Lower lobe of right lung (tissue), 2 donors: ENCODE measurements at regions not wholly inside any gene's neighbourhood (a gene's known extent, or its start where the extent isn't known, plus 50 kb on each side); places are given as distances from the start of the nearest gene placed in this dataset.

Source experiments
- ATAC-seq, 2 donors: fragments of 200-7000 bp; cut with Tn5 transposase; one replicate each; pipeline ENCODE4 v1.9.1; 2020 to 2022; ENCODE audit warnings: mild to moderate bottlenecking in 2 of 2, moderate library complexity in 2 of 2
- DNase-seq: peaks from one replicate; pipeline ENCODE4 v3.0.0-alpha.2; 2020
- H3K27ac ChIP-seq: fragments of 200-600 bp; one replicate; pipeline ENCODE4 v1.8.0; 2022
- H3K27me3 ChIP-seq: fragments of 200-600 bp; one replicate; pipeline ENCODE4 v1.8.0; 2022; ENCODE audit warnings: low read depth
- H3K36me3 ChIP-seq: fragments of 200-600 bp; one replicate; pipeline ENCODE4 v1.8.0; 2022; ENCODE audit warnings: mild to moderate bottlenecking
- H3K4me1 ChIP-seq: fragments of 200-600 bp; one replicate; pipeline ENCODE4 v1.8.0; 2022
- H3K4me3 ChIP-seq: fragments of 200-600 bp; one replicate; pipeline ENCODE4 v1.8.0; 2022; ENCODE audit warnings: mild to moderate bottlenecking
- H3K9me3 ChIP-seq: fragments of 200-600 bp; one replicate; pipeline ENCODE4 v1.8.0; 2022
- CTCF ChIP-seq: fragments of 200-600 bp; IDR thresholded peaks from one replicate; pipeline ENCODE4 v1.8.0; 2022; ENCODE audit warnings: antibody characterized with exemption, mild to moderate bottlenecking
- intact Hi-C: fragments of 100-400 bp; cut with DNase I; formaldehyde crosslinking; loops from one replicate; pipeline ENCODE4 v1.11.0; 2022
- donor health status: DM: no; HTN: yes; CAD: no; lungs with severe emphysema.

DNA sequence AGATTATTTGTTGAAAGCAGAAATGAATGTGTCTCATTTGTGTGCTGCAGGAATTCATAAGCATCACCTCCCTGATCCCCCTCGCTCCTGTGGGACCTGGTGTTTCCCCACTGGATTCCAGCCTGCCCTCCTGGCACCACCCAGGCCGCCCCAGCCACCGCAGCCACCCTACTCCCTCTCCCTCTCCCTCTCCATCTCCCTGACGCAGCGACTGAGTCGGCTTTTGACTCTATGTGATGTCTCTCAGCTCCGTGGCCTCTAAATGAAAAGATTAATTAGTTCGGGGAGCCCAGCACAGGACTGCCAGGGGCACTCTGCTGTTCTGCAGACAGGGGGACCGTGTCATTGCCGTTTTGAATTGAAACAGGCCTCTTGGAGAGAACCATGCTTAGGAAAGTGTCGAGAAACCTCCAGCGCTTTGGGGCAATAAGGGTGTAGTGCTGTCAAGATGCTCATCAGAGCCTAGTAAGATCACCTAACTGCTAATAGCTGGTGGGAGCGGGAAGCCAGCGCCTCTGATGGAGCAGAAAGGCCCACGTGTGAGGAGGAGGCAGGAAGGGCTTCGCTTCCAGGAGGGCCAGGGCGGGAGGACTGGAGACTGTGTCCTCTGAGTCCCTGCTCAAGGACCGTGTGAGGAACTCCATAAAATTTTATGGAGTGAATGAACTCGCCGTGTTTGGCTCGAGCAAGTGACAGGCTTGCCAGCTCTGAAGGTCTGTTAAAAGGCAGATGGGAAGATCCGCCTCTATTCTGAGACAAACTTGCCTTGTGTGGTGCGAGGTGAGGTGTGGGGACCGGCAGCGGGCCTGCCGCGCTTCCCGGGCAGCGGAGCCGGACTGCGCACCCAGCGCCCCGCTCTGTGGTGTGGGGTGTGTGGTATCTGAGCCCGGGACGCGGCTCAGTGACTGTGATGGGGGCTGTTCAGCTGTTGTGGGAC, 157.4 kb upstream of the C14orf180 start:
- Histone ChIP-seq H3K27me3 (peaks cover 4% of the 10 kb centered on the region), H3K27ac (no peak overlapping the region), H3K4me3 (no peak overlapping the region), H3K9me3 (no peaks in the 10 kb centered on the region), H3K4me1 (peaks cover 6% of the 10 kb centered on the region), H3K36me3 (no peaks in the 10 kb centered on the region)
- DNase-seq (no peak), ATAC-seq (no peak)
- intact Hi-C loops = no loop called here
- no peak for TF ChIP-seq CTCF

- Histone ChIP-seq H3K4me1 (peaks cover 6% of the 10 kb centered on the region), H3K9me3 (no peaks in the 10 kb centered on the region), H3K27me3 (peaks cover 4% of the 10 kb centered on the region), H3K4me3 (no peak overlapping the region), H3K36me3 (no peaks in the 10 kb centered on the region), H3K27ac (no peak overlapping the region)
- intact Hi-C loops = no loop called here
- TF ChIP-seq CTCF = no peak
- DNase-seq = no peak
- no peak for ATAC-seq
Measured at GRCh38 chr14:104422837-104423681, 156.5 kb upstream of the C14orf180 start.

DNA sequence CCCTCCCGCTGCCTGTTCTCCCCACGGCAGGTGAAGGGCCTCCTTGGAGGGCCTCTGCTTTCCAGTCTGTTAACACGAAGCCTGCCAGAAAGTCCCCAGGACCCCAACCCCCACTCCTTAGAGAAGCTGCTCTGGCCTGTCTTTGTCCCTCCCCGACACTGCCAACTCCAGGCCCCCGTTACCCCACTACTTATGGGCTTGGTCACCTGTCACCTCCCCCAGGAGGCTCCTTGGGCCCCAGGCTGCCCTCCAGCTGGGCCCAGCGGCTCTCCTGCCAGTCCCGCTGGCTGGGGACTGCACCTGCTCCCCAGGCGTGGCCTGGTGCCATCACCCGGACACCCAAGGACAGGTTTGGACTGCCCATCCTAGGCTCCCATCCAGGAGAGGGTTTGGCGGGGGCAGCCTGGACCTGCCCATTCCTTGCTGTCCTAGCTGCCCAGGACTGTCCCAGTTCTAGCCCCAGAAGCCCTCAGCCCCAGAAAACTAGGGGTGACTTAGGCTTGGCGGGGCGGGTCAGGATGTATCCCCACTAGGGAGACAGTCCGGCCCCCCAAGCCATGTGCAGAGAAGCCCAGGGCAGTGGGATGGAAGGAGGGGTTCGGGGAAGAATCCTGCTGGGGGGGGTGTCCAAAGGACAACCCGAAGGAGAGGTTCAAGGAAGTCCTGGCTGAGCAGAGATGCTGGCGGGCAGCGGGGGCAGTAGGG, 155.7 kb upstream of the C14orf180 start:
- ATAC-seq (no peak), DNase-seq (no peak)
- no peak for TF ChIP-seq CTCF

DNA sequence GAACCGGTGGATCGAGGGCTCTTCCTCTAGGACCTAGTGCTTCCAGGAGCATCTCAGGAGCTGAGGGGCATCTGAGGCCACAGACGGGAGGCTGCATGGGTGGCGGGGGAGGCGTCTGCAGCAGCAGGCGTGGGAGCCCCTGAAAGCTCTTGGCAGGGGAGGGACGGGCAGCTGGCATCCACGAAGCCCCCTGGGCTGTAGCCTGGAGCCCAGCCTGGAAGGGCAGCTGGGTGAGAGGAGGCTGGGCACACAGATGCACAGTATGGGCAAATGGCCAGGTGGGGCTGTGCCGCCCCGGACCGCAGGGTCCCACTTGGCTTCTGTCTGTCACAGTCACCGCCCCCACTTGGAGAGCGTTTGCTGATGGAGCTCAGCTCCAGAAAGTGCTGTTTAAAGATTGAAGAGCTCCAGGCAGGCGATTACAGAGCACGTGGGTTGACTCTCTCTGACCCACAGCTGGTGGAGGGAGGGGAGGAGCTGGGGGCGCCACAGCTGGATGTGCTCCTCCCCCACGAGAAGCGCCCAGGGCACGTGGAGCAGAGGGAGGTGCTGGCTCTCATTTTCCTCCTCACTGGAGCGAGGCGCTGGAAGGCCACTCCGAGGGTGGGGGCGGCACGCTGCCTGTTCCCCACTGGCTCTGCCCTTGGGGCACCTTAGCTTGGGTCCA, 155.0 kb upstream of the C14orf180 start:
- peak in 1 of 2 donors; percentile 36 for ATAC-seq
- Histone ChIP-seq H3K4me3 (no peak overlapping the region), H3K9me3 (no peaks in the 10 kb centered on the region), H3K36me3 (no peaks in the 10 kb centered on the region), H3K27me3 (peaks cover 4% of the 10 kb centered on the region), H3K27ac (no peak overlapping the region), H3K4me1 (peaks cover 6% of the 10 kb centered on the region)
- no peak for DNase-seq
- TF ChIP-seq CTCF = no peak
- intact Hi-C loops = no loop called here

More for the DNA sequence above, 155.7 kb upstream of the C14orf180 start:
- H3K4me3 ChIP-seq = no peak overlapping the region
- H3K27ac ChIP-seq = no peak overlapping the region
- no peaks in the 10 kb centered on the region for H3K36me3 ChIP-seq
- intact Hi-C loops = no loop called here
- H3K4me1 ChIP-seq = peaks cover 6% of the 10 kb centered on the region
- no peaks in the 10 kb centered on the region for H3K9me3 ChIP-seq
- peaks cover 4% of the 10 kb centered on the region for H3K27me3 ChIP-seq
